Mesenchymal stem cell (in vitro differentiated cells and primary cell): ENCODE measurements at regions not wholly inside any gene's neighbourhood (a gene's known extent, or its start where the extent isn't known, plus 50 kb on each side); places are given as distances from the start of the nearest gene placed in this dataset.

Source experiments
- DNase-seq: peaks from one replicate; pipeline ENCODE4 v3.0.0-alpha.2; 2013
- H2AFZ ChIP-seq: one replicate; pipeline ENCODE4 v1.6.1; 2013; ENCODE audit warnings: low read depth, mild to moderate bottlenecking, control low read depth, inconsistent platforms, low read length, moderate library complexity
- H2AK5ac ChIP-seq: 2 replicates; pipeline ENCODE4 v1.6.1; 2013; ENCODE audit warnings: low read length, moderate library complexity, mild to moderate bottlenecking, inconsistent platforms; ENCODE audit not compliant: severe bottlenecking
- H2BK120ac ChIP-seq: one replicate; pipeline ENCODE4 v1.6.1; 2013; ENCODE audit warnings: low read depth, mild to moderate bottlenecking, inconsistent platforms, low read length, moderate library complexity
- H2BK12ac ChIP-seq, 2 experiments: one replicate each; pipeline ENCODE4 v1.6.1; 2013; ENCODE audit warnings: inconsistent platforms in 2 of 2, low read length in 2 of 2, mild to moderate bottlenecking in 2 of 2, moderate library complexity in 2 of 2, control low read depth in 1 of 2
- H2BK15ac ChIP-seq: one replicate; pipeline ENCODE4 v1.6.1; 2013; ENCODE audit warnings: mild to moderate bottlenecking, low read depth, inconsistent platforms; ENCODE audit not compliant: poor library complexity, severe bottlenecking
- H2BK5ac ChIP-seq: 2 replicates; pipeline ENCODE4 v1.6.1; 2013; ENCODE audit warnings: low read depth, mild to moderate bottlenecking, low read length, control low read depth, inconsistent platforms; ENCODE audit not compliant: poor library complexity, severe bottlenecking
- H3K14ac ChIP-seq, 2 experiments: one replicate each; pipeline ENCODE4 v1.6.1; 2013; ENCODE audit warnings: inconsistent platforms in 2 of 2, low read length in 2 of 2, control low read depth in 1 of 2, mild to moderate bottlenecking in 1 of 2, moderate library complexity in 1 of 2
- H3K18ac ChIP-seq, 2 experiments: one replicate each; pipeline ENCODE4 v1.6.1; 2013; ENCODE audit warnings: inconsistent platforms in 2 of 2, low read length in 2 of 2, control low read depth in 1 of 2, low read depth in 1 of 2, mild to moderate bottlenecking in 1 of 2
- H3K23ac ChIP-seq, 2 experiments: one replicate each; pipeline ENCODE4 v1.6.1; 2013; ENCODE audit warnings: inconsistent platforms in 2 of 2, low read length in 2 of 2, mild to moderate bottlenecking in 2 of 2, moderate library complexity in 2 of 2, control low read depth in 1 of 2
- H3K27ac ChIP-seq: 2 replicates; pipeline ENCODE4 v1.5.1; 2013; ENCODE audit warnings: mild to moderate bottlenecking, moderate library complexity, low read length, control low read depth, inconsistent platforms; ENCODE audit not compliant: poor library complexity, severe bottlenecking
- H3K27me3 ChIP-seq, 2 experiments: 2 replicates each; pipeline versions ENCODE4 v1.6.1 to v1.7.0; 2013; ENCODE audit warnings: low read length in 2 of 2, mild to moderate bottlenecking in 2 of 2, moderate library complexity in 2 of 2, control low read depth in 1 of 2, inconsistent platforms in 1 of 2; ENCODE audit not compliant: control insufficient read depth in 1 of 2, insufficient read depth in 1 of 2
- H3K36me3 ChIP-seq, 2 experiments: 2 replicates each; pipeline versions ENCODE4 v1.6.1 to v1.7.0; 2013; ENCODE audit warnings: low read length in 2 of 2, control low read depth in 1 of 2, inconsistent platforms in 1 of 2, low read depth in 1 of 2, mild to moderate bottlenecking in 1 of 2; ENCODE audit not compliant: insufficient read depth in 2 of 2, control insufficient read depth in 1 of 2
- H3K4ac ChIP-seq, 2 experiments: one replicate each; pipeline ENCODE4 v1.6.1; 2013; ENCODE audit warnings: inconsistent platforms in 2 of 2, low read length in 2 of 2, mild to moderate bottlenecking in 2 of 2, moderate library complexity in 2 of 2, control low read depth in 1 of 2, low read depth in 1 of 2
- H3K4me1 ChIP-seq: 2 replicates; pipeline ENCODE4 v1.6.1; 2013; ENCODE audit warnings: low read depth, low read length, control low read depth; ENCODE audit not compliant: control insufficient read depth, insufficient read depth
- H3K4me2 ChIP-seq: 2 replicates; pipeline ENCODE4 v1.6.1; 2013; ENCODE audit warnings: low read length, mild to moderate bottlenecking, inconsistent platforms; ENCODE audit not compliant: poor library complexity, severe bottlenecking
- H3K4me3 ChIP-seq, 2 experiments: 2 replicates each; pipeline versions ENCODE4 v1.5.1 to v1.7.0; 2013; ENCODE audit warnings: low read length in 2 of 2, mild to moderate bottlenecking in 2 of 2, control low read depth in 1 of 2, low read depth in 1 of 2; ENCODE audit not compliant: insufficient read depth in 1 of 2
- H3K79me1 ChIP-seq: replicated peaks from 2 replicates; pipeline ENCODE4 v1.6.1; 2013; ENCODE audit warnings: mild to moderate bottlenecking, control low read depth, low read length, inconsistent platforms; ENCODE audit not compliant: poor library complexity, severe bottlenecking
- H3K9ac ChIP-seq: 2 replicates; pipeline ENCODE4 v1.7.0; 2013; ENCODE audit warnings: mild to moderate bottlenecking, low read length, moderate library complexity
- H3K9me3 ChIP-seq: 2 replicates; pipeline ENCODE4 v1.7.0; 2013; ENCODE audit warnings: mild to moderate bottlenecking, low read length; ENCODE audit not compliant: control insufficient read depth
- H4K8ac ChIP-seq: one replicate; pipeline ENCODE4 v1.6.1; 2013; ENCODE audit warnings: inconsistent platforms, mild to moderate bottlenecking, low read length, moderate library complexity
- H4K91ac ChIP-seq: one replicate; pipeline ENCODE4 v1.6.1; 2013; ENCODE audit warnings: mild to moderate bottlenecking, low read length, inconsistent platforms
- WGBS: methylation state at CpG from one replicate; pipeline ENCODE4 v1.1.7; 2013; ENCODE audit warnings: mixed read lengths; 5-methylcytosine and 5-hydroxymethylcytosine counted together

DNA sequence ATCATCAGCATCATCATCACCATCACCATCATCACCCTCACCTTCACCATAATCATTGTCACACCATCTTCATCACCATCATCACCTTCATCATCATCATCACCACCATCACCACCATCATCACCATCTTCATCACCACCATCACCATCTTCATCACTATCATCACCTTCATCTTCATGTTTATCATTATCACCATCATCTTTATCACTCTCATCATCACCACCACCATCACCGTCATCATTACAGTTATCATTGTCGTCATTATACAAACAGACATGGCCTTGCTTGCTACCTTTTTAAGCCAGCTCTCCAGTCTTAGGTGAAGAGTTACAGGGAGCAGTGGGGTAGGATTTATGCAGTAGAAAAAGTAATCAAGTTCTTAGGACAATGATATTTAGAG is 114.9 kb downstream of the IRF8 start:
- 100% methylated on average over 2 of the region's 2 CpGs for WGBS

DNA sequence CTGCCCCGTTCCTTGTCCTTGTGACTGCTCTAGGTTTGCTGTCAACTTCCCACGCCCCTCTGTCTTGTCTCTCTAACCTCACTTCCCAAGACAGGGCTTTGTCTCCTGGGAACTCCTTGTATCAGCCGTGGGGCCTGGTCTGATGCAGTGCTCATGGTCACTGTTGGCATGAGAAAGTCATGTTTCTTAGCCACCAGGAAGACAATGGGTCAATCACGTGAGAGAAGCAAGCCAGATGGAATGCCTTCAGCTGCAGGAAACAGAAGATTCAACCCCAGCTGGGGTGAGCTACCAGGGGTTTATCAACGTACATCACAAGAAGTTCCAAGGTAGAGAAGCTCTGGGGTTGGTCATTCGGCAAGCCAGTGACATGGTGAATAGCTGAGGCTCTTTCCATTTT is 116.6 kb downstream of the IRF8 start:
- Histone ChIP-seq H2AK5ac (no peak overlapping the region), H3K14ac (no peak overlapping the region), H2AFZ (no peak overlapping the region), H4K91ac (no peak overlapping the region), H3K23ac (no peak overlapping the region), H3K9ac (no peak overlapping the region), H3K9me3 (peaks cover 18% of the 10 kb centered on the region), H2BK5ac (no peak overlapping the region), H2BK15ac (no peak overlapping the region), H3K79me1 (no peaks in the 10 kb centered on the region), H3K36me3 (no peaks in the 10 kb centered on the region), H3K4me1 (no peaks in the 10 kb centered on the region), H3K4ac (no peak overlapping the region), H2BK120ac (no peak overlapping the region), H3K4me2 (no peak overlapping the region), H3K27me3 (peaks cover 0 to 63% of the 10 kb centered on the region in 2 experiments), H3K18ac (no peak overlapping the region), H2BK12ac (peak overlapping the region in 1 of 2 experiments; percentile 41), H3K4me3 (no peak overlapping the region), H4K8ac (no peak overlapping the region), H3K27ac (no peak overlapping the region)
- DNase-seq, result no peak
- WGBS, result 80% methylated on average over 6 of the region's 6 CpGs

More for the DNA sequence above, 114.9 kb downstream of the IRF8 start:
- Histone ChIP-seq H3K27ac (no peak overlapping the region), H4K91ac (no peak overlapping the region), H3K4ac (no peak overlapping the region), H3K9me3 (peaks cover 1% of the 10 kb centered on the region), H4K8ac (no peak overlapping the region), H3K23ac (no peak overlapping the region), H3K79me1 (no peaks in the 10 kb centered on the region), H2AK5ac (no peak overlapping the region), H3K14ac (no peak overlapping the region), H2BK15ac (no peak overlapping the region), H3K36me3 (no peaks in the 10 kb centered on the region), H3K27me3 (peaks cover 0 to 60% of the 10 kb centered on the region in 2 experiments), H3K4me2 (no peak overlapping the region), H3K18ac (no peak overlapping the region), H2AFZ (no peak overlapping the region), H3K4me3 (no peak overlapping the region), H2BK12ac (no peak overlapping the region), H2BK120ac (no peak overlapping the region), H3K4me1 (no peaks in the 10 kb centered on the region), H3K9ac (no peak overlapping the region), H2BK5ac (no peak overlapping the region)
- DNase-seq, result no peak

DNA sequence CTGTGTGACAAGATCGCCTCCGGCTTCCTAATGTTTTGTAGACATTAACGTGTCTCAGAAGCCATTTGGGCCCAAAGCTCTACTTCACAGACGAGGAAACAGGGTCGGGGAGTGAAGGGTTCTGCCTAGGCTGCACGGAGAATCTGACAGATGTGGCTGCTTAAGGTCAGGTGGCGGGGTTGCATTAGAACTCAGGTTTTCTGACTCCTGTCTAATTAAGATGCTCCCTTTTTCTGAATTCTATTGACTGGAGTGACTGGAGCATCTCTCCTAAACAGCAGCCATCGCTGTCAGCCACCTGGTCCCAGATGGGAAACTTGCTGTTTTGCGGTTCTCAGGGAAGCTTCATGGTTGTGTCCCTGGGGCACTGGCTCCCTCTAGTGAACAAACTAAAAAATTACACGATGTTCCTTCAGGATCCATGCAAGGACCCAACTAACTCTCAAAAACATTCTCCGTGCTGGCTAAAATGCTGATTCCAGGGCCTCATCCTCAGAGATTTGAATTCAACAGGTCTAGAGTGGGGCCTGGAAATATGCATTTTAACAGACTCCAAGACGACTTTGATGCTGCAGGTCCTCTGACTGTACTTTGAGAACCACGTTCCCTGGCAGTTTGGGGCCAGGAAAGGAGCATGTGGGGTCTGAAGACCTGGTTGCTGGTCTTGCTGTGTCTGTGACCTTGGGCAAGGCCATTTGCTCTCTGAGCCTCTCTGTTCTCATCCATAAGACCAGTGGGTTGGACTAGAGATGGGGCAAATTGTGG is 117.4 kb downstream of the IRF8 start:
- peak; percentile 82 for DNase-seq
- H3K4ac ChIP-seq, result no peak overlapping the region
- no peaks in the 10 kb centered on the region for H3K79me1 ChIP-seq
- no peak overlapping the region for H2BK5ac ChIP-seq
- H3K36me3 ChIP-seq, result no peaks in the 10 kb centered on the region
- H3K23ac ChIP-seq, result no peak overlapping the region
- H2AFZ ChIP-seq, result no peak overlapping the region
- H2BK120ac ChIP-seq, result no peak overlapping the region
- no peak overlapping the region for H4K91ac ChIP-seq
- no peak overlapping the region for H3K9ac ChIP-seq
- peaks cover 19% of the 10 kb centered on the region for H3K9me3 ChIP-seq
- H2BK15ac ChIP-seq, result no peak overlapping the region
- H2BK12ac ChIP-seq, result no peak overlapping the region
- peak overlapping the region in 1 of 2 experiments; percentile 35 for H3K18ac ChIP-seq
- no peak overlapping the region for H3K4me2 ChIP-seq
- H3K27me3 ChIP-seq, result peaks cover 0 to 58% of the 10 kb centered on the region in 2 experiments
- no peak overlapping the region for H3K4me3 ChIP-seq
- H3K14ac ChIP-seq, result no peak overlapping the region
- H4K8ac ChIP-seq, result no peak overlapping the region
- H3K27ac ChIP-seq, result no peak overlapping the region
- H2AK5ac ChIP-seq, result no peak overlapping the region
- no peaks in the 10 kb centered on the region for H3K4me1 ChIP-seq
- WGBS, result 52% methylated on average over 13 of the region's 13 CpGs

DNA sequence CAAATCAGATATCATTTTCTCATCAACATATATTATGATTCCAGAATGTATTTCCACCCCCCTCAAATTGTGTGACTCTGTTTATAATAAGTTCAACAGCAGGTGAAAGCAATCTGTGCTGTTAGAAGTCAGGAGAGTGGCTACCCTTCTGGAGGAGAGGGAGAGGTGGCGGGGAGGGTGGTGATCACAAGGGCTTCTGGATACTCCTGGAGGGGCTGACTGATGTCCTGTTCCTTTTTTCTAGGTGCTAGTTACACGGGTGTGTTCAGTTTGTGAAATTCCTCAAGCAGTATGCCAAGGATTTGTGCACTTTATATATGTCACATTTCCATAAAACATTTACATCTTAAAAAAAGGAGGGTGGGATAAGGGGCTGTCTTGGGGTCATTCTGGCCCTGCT is 119.1 kb downstream of the IRF8 start:
- Histone ChIP-seq H3K9me3 (peaks cover 22% of the 10 kb centered on the region), H2BK15ac (no peak overlapping the region), H3K27ac (no peak overlapping the region), H2BK120ac (no peak overlapping the region), H3K18ac (no peak overlapping the region), H3K36me3 (no peaks in the 10 kb centered on the region), H3K4ac (no peak overlapping the region), H3K4me3 (no peak overlapping the region), H4K8ac (no peak overlapping the region), H2BK12ac (no peak overlapping the region), H3K23ac (no peak overlapping the region), H3K27me3 (peaks cover 3 to 47% of the 10 kb centered on the region in 2 experiments), H3K4me2 (no peak overlapping the region), H2BK5ac (no peak overlapping the region), H4K91ac (no peak overlapping the region), H3K14ac (no peak overlapping the region), H3K9ac (no peak overlapping the region), H2AK5ac (no peak overlapping the region), H3K4me1 (no peaks in the 10 kb centered on the region), H3K79me1 (no peaks in the 10 kb centered on the region), H2AFZ (no peak overlapping the region)
- 69% methylated on average over 1 of the region's 2 CpGs for WGBS
- no peak for DNase-seq
